Activated CD4-positive, alpha-beta memory T cell treated with anti-CD3 and anti-CD28 coated beads, Interleukin-2, amount 10 ng/mL, durations not matched to agents 7 days and 5 days (primary cell): ENCODE measurements at regions not wholly inside any gene's neighbourhood (a gene's known extent, or its start where the extent isn't known, plus 50 kb on each side); places are given as distances from the start of the nearest gene placed in this dataset.

Experiments
- CTCF ChIA-PET: fragments of 350-600 bp; sonication (Branson Sonifier 250); formaldehyde crosslinking; loops from one replicate; lab custom pipeline; 2021; ENCODE audit warnings: antibody characterized with exemption, inconsistent platforms; lab: Charles Lee
- POLR2A ChIA-PET: fragments of 350-600 bp; sonication (Branson Sonifier 250); formaldehyde crosslinking; loops from one replicate; lab custom pipeline; 2021; ENCODE audit warnings: antibody characterized with exemption; lab: Charles Lee
- DNase-seq: peaks from one replicate; pipeline ENCODE4 v3.0.0-alpha.2; 2020
- H3K27ac Mint-ChIP-seq: one replicate; pipeline ENCODE4 v1.8.0; 2021; ENCODE audit warnings: mild to moderate bottlenecking, mixed read lengths
- H3K27me3 Mint-ChIP-seq: one replicate; pipeline ENCODE4 v1.8.0; 2021; ENCODE audit warnings: mixed read lengths
- H3K36me3 Mint-ChIP-seq: one replicate; pipeline ENCODE4 v1.8.0; 2021; ENCODE audit warnings: low read depth, mixed read lengths
- H3K4me1 Mint-ChIP-seq: one replicate; pipeline ENCODE4 v1.8.0; 2021; ENCODE audit warnings: mixed read lengths
- H3K4me3 Mint-ChIP-seq: one replicate; pipeline ENCODE4 v1.8.0; 2021; ENCODE audit warnings: mild to moderate bottlenecking, mixed read lengths
- H3K9me3 Mint-ChIP-seq: one replicate; pipeline ENCODE4 v1.8.0; 2021; ENCODE audit warnings: mixed read lengths

GRCh38 chr12:19074700-19075099, 54.8 kb upstream of the PLEKHA5 start:
- CTCF ChIA-PET = no interaction called here
- Mint-ChIP-seq H3K36me3 (no peaks in the 10 kb centered on the region), H3K9me3 (no peaks in the 10 kb centered on the region), H3K27me3 (no peaks in the 10 kb centered on the region), H3K27ac (no peak overlapping the region), H3K4me3 (no peak overlapping the region), H3K4me1 (no peaks in the 10 kb centered on the region)
- POLR2A ChIA-PET = no interaction called here
- no peak for DNase-seq

- no peak overlapping the region for H3K4me3 Mint-ChIP-seq
- no peaks in the 10 kb centered on the region for H3K4me1 Mint-ChIP-seq
- no peaks in the 10 kb centered on the region for H3K36me3 Mint-ChIP-seq
- POLR2A ChIA-PET = no interaction called here
- CTCF ChIA-PET = no interaction called here
- H3K27ac Mint-ChIP-seq = no peak overlapping the region
- no peaks in the 10 kb centered on the region for H3K27me3 Mint-ChIP-seq
- DNase-seq = no peak
- no peaks in the 10 kb centered on the region for H3K9me3 Mint-ChIP-seq
Observed at GRCh38 chr12:19075711-19076340, 53.7 kb upstream of the PLEKHA5 start.
